Keratinocyte (primary cell): ENCODE measurements at regions not wholly inside any gene's neighbourhood (a gene's known extent, or its start where the extent isn't known, plus 50 kb on each side); places are given as distances from the start of the nearest gene placed in this dataset.

Experiments
- DNase-seq: peaks from one replicate; pipeline ENCODE4 v3.0.0-alpha.2; 2011; ENCODE audit warnings: low read depth, missing footprints, low spot score
- FAIRE-seq: peaks from 2 replicates; lab custom pipeline; 2011; peaks lifted over from hg19 to GRCh38; lab: Jason Lieb, UNC
- H2AFZ ChIP-seq: 2 replicates; pipeline ENCODE4 v1.6.0; 2012; ENCODE audit warnings: low read length, control low read depth, inconsistent platforms; ENCODE audit not compliant: control insufficient read depth
- H3K27ac ChIP-seq: 2 replicates; pipeline ENCODE4 v1.5.1; 2011; ENCODE audit warnings: low read length; ENCODE audit not compliant: control insufficient read depth, insufficient read depth
- H3K27me3 ChIP-seq: 3 replicates; pipeline ENCODE4 v1.6.0; 2011; ENCODE audit warnings: low read length; ENCODE audit not compliant: control insufficient read depth, insufficient read depth; ENCODE audit errors: extremely low read depth
- H3K36me3 ChIP-seq, 2 experiments: 2 replicates in 1 of 2; 3 replicates in 1 of 2; pipeline ENCODE4 v1.5.1; 2011; ENCODE audit warnings: low read length in 2 of 2, mild to moderate bottlenecking in 1 of 2; ENCODE audit not compliant: control insufficient read depth in 2 of 2, insufficient read depth in 2 of 2; ENCODE audit errors: extremely low read depth in 1 of 2
- H3K4me1 ChIP-seq: 3 replicates; pipeline ENCODE4 v1.5.1; 2011; ENCODE audit warnings: low read length; ENCODE audit not compliant: control insufficient read depth, insufficient read depth; ENCODE audit errors: extremely low read depth
- H3K4me2 ChIP-seq: 3 replicates; pipeline ENCODE4 v1.6.0; 2011; ENCODE audit warnings: low read depth, low read length; ENCODE audit not compliant: control insufficient read depth, insufficient read depth; ENCODE audit errors: extremely low read depth
- H3K4me3 ChIP-seq, 3 experiments: fragments of 200-600 bp in 1 of 3; sonication (generic) in 1 of 3; 2 replicates in 2 of 3; 3 replicates in 1 of 3; pipeline ENCODE4 v1.5.1; 2011 to 2016; ENCODE audit warnings: low read length in 3 of 3, mild to moderate bottlenecking in 3 of 3, control low read depth in 2 of 3, inconsistent platforms in 1 of 3, low read depth in 1 of 3, mixed read lengths in 1 of 3, mixed run types in 1 of 3, moderate library complexity in 1 of 3; ENCODE audit not compliant: control insufficient read depth in 2 of 3, insufficient read depth in 2 of 3; ENCODE audit errors: extremely low read depth in 1 of 3
- H3K79me2 ChIP-seq: 2 replicates; pipeline ENCODE4 v1.6.0; 2012; ENCODE audit warnings: low read length; ENCODE audit not compliant: control insufficient read depth, insufficient read depth
- H3K9ac ChIP-seq: 3 replicates; pipeline ENCODE4 v1.6.0; 2011; ENCODE audit warnings: low read length; ENCODE audit not compliant: control insufficient read depth, insufficient read depth; ENCODE audit errors: extremely low read depth
- H3K9me1 ChIP-seq: 3 replicates; pipeline ENCODE4 v1.6.0; 2011; ENCODE audit warnings: low read length; ENCODE audit not compliant: control insufficient read depth, insufficient read depth; ENCODE audit errors: extremely low read depth
- H3K9me3 ChIP-seq: 2 replicates; pipeline ENCODE4 v1.5.1; 2012; ENCODE audit warnings: low read depth, low read length; ENCODE audit not compliant: control insufficient read depth
- H4K20me1 ChIP-seq: 3 replicates; pipeline ENCODE4 v1.6.0; 2011; ENCODE audit warnings: low read length; ENCODE audit not compliant: control insufficient read depth, insufficient read depth; ENCODE audit errors: extremely low read depth
- EZH2 ChIP-seq: IDR thresholded peaks from one replicate; pipeline ENCODE4 v1.6.1; 2012; ENCODE audit warnings: inconsistent platforms, mild to moderate bottlenecking, low read length, moderate library complexity
- dilution Hi-C: fragments of 300-500 bp; cut with MboI; formaldehyde crosslinking; loops from one replicate; pipeline ENCODE4 v1.7.0; 2020; ENCODE audit warnings: low sequenced_read_pairs; ENCODE audit not compliant: extremely low pct_ligation_motif_present
- TF ChIP-seq, protein P1 (sequence below), 3 experiments: IDR thresholded peaks in 1 of 3; conservative IDR thresholded peaks in 1 of 3; optimal IDR thresholded peaks in 1 of 3; 2 replicates in 2 of 3; 3 replicates in 1 of 3; pipeline versions ENCODE3 to v1.5.1; 2011; ENCODE audit warnings: low read length in 3 of 3, mild to moderate bottlenecking in 3 of 3, moderate library complexity in 2 of 3, control low read depth in 1 of 3, inconsistent platforms in 1 of 3; ENCODE audit not compliant: insufficient read depth in 2 of 3; ENCODE audit errors: extremely low read depth in 1 of 3

DNA sequence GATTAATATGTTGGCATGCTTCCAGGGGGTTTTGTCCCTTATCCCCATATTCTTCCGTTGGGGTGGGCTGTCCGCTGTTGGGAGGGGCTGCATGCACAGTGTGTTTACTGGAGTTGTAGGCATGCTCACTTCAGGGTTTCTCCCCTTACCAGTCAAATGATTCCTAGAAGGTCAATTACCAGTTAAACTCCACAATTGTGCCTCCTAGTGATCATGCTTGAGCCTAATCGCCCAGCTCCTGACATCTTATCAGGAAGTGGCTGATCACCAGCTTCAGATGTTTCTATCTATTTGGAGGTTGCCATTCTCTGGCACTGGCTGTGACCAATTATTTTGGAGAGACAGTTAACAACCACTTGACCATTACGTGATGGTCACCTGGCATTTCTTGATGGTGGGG lies 1090.0 kb downstream of the SLITRK5 start:
- no peaks in the 10 kb centered on the region for H3K9me1 ChIP-seq
- H4K20me1 ChIP-seq, result no peaks in the 10 kb centered on the region
- H3K27me3 ChIP-seq, result no peaks in the 10 kb centered on the region
- FAIRE-seq (no peak), DNase-seq (no peak)
- H3K9ac ChIP-seq, result no peak overlapping the region
- H3K36me3 ChIP-seq, result no peaks in the 10 kb centered on the region
- dilution Hi-C loops, result no loop called here
- no peaks in the 10 kb centered on the region for H3K79me2 ChIP-seq
- no peak overlapping the region for H3K4me2 ChIP-seq
- no peaks in the 10 kb centered on the region for H3K4me1 ChIP-seq
- H3K4me3 ChIP-seq, result no peak overlapping the region
- TF ChIP-seq EZH2, result no peak
- TF ChIP-seq, protein P1, sequence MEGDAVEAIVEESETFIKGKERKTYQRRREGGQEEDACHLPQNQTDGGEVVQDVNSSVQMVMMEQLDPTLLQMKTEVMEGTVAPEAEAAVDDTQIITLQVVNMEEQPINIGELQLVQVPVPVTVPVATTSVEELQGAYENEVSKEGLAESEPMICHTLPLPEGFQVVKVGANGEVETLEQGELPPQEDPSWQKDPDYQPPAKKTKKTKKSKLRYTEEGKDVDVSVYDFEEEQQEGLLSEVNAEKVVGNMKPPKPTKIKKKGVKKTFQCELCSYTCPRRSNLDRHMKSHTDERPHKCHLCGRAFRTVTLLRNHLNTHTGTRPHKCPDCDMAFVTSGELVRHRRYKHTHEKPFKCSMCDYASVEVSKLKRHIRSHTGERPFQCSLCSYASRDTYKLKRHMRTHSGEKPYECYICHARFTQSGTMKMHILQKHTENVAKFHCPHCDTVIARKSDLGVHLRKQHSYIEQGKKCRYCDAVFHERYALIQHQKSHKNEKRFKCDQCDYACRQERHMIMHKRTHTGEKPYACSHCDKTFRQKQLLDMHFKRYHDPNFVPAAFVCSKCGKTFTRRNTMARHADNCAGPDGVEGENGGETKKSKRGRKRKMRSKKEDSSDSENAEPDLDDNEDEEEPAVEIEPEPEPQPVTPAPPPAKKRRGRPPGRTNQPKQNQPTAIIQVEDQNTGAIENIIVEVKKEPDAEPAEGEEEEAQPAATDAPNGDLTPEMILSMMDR (optimal IDR thresholded peaks at IDR 0.05 in 1 of 3, IDR thresholded peaks at IDR 0.05 in 1 of 3, conservative IDR thresholded peaks at IDR 0.05 in 1 of 3; ENCODE audit: extremely low read depth in 1 of 3, insufficient read depth in 2 of 3, low read length in 3 of 3), result no peak
- H3K9me3 ChIP-seq, result no peaks in the 10 kb centered on the region
- no peak overlapping the region for H2AFZ ChIP-seq
- no peak overlapping the region for H3K27ac ChIP-seq

DNA sequence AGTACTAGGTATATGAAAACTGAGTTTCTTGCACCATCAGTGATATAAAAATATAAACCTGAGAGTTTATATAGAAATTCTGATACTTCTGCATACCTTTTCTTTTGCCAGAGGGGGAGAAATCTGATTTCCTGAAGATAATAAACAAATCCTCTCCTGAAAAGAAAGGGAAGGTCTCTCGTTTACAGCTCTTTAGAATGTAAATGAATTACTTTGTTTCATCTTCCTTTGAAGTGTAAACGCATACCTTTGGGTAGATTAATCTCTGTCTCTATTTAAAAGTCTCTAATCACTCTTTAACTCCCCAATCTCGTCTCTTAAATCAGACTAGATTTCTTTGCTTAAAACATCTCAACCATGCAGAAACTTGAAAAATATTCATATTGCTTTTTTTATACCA lies 1092.9 kb downstream of the SLITRK5 start:
- Histone ChIP-seq H2AFZ (no peak overlapping the region), H3K4me2 (no peak overlapping the region), H3K9me3 (no peaks in the 10 kb centered on the region), H3K4me1 (no peaks in the 10 kb centered on the region), H3K27ac (no peak overlapping the region), H3K9me1 (no peaks in the 10 kb centered on the region), H3K9ac (no peak overlapping the region), H3K36me3 (no peaks in the 10 kb centered on the region), H3K4me3 (no peak overlapping the region), H3K79me2 (no peaks in the 10 kb centered on the region), H3K27me3 (no peaks in the 10 kb centered on the region), H4K20me1 (no peaks in the 10 kb centered on the region)
- no peak for TF ChIP-seq EZH2
- TF ChIP-seq, protein P1 (optimal IDR thresholded peaks at IDR 0.05 in 1 of 3, IDR thresholded peaks at IDR 0.05 in 1 of 3, conservative IDR thresholded peaks at IDR 0.05 in 1 of 3; ENCODE audit: extremely low read depth in 1 of 3, insufficient read depth in 2 of 3, low read length in 3 of 3), result no peak
- FAIRE-seq (no peak), DNase-seq (no peak)
- dilution Hi-C loops, result no loop called here
